ENCODE measurements at regions not wholly inside any gene's neighbourhood (a gene's known extent, or its start where the extent isn't known, plus 50 kb on each side); places are given as distances from the start of the nearest gene placed in this dataset.
A peak's percentile ranks its signal among the peaks of the same experiment; 100 is the strongest.

- no peak for DNase-seq
These were observed 65.8 kb upstream of the CREB1 start for GRCh38 chr2:207464007-207464406.

DNA sequence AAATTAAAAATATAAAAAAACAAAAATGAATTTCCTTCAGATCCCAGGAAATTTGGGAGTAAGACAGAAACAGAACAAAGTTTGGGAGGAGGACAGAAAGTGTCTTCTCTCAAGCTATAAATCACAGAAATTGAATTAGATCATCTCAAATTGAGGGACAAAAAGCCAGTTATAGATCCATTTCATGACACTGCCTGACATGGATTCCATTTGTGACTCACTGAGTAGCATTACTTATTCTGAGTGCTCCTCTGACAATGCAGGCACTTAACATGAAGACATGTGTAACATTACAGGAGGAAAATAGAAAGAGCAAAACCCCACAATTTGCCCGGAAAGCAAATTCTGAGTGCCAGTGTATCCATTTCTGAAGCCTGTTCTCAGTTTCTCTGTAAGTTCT is 63.9 kb upstream of the CREB1 start:
- DNase-seq = no peak

DNA sequence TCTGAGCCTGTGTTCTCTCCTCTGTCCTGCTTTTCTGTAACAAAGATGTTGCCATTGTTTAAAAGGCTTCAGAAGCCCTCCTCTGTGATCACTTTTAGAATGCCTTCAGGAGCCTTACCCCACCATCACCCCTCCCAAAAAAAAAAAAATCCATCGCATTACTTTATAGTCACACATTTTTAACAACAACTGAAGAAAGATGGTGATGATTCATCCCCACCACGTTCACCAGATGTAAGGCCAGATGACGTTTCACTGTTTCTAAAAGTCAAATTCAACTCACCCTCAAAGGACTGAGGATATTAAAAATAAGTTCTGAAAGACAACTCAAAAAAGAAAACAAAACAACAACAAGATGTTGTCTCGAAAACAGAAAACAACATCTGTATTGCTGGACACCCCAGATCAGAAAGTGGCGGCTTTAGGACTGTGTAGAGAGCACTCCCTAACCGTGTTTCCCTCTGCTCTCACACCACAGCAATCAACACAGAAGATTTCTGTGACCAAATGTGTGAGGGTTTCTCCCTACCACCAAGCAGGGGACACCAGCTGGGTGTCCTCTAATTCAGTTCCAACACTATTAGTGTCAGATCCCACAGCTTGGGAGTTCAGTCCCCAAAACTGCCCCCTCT is 61.9 kb upstream of the CREB1 start:
- DNase-seq = no peak

GRCh38 chr2:207468488-207468887 is 61.3 kb upstream of the CREB1 start:
- no peak for DNase-seq

DNA sequence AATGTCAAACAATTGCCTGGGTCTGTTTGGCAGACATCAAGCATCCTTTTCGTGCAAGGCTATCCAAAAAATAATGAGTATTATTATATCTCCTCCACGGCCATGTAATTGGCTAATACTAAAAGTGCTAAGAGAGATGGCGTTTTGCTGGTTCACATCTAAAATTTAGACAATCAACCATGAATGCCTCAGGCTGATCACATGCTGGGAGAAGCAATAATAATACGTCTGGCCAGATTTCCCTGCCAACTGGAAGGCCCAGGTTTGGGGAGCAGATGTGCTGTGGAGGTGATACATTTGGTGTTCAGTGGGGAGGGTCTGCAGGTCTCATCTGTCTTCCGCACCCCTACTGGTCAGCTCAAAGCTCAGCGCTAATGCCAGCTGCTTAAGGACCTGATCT is 60.3 kb upstream of the CREB1 start:
- DNase-seq = no peak

DNA sequence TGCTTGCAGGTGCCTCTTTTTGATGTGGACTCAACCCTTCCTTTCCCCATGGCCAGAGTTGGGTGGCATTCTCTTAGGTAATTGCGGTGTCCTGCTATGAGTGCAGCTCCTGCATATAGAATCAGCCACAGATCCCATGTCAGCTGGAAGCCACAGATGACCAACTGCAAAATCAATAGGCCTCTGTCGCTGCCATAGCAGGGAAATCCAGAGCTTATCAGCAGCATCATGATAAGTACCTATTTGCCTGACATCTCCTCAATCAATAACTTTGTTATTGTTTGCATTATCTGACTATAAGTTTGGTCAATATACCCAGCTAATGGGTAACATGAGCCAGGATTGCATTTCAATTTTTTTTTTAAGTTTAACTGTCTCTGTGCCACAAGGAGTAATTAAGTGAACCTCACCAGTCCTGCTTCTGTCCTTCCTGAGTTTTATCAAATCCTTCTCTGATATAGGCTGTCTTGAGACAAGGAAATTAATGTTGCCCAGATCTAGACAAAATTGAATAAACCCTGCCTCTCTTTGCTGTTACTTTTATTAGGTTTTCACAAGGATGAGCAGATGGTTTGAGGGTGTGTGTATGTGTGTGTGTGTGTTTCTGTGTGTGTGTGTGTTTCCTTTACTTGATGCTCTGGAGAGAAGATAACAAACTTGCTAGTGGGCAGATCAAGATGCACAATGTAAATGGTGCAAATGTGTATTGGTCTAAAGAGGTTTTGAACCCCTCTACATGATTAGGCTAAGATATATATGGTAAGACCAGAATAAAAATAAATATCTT is 59.6 kb upstream of the CREB1 start:
- no peak for DNase-seq

DNA sequence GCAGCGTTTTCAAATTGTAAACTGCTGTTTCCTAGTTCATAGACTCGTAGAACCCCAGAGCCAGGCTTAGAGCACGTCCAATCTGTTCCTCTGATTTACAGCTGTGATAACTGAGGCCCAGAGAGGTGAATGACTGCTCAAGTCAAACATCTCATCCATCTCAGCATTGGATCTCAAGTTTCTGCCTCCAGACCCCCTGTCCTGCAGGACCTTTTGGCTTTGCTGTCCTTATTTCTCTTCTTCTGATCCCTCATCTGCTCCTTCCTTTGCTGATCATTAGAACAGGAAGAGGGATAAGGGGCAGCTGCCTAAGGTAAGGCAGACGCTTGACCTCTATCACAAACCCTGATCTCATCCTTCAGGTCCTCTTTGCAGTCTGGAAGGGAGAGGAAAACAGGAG is 58.5 kb upstream of the CREB1 start:
- no peak for DNase-seq

GRCh38 chr2:207472343-207473048 is 57.3 kb upstream of the CREB1 start:
- no peak for DNase-seq

- DNase-seq = peak; percentile 81
These were observed 56.5 kb upstream of the CREB1 start for GRCh38 chr2:207473049-207473930.

GRCh38 chr2:207473931-207474235 is 55.9 kb upstream of the CREB1 start:
- DNase-seq = no peak

DNA sequence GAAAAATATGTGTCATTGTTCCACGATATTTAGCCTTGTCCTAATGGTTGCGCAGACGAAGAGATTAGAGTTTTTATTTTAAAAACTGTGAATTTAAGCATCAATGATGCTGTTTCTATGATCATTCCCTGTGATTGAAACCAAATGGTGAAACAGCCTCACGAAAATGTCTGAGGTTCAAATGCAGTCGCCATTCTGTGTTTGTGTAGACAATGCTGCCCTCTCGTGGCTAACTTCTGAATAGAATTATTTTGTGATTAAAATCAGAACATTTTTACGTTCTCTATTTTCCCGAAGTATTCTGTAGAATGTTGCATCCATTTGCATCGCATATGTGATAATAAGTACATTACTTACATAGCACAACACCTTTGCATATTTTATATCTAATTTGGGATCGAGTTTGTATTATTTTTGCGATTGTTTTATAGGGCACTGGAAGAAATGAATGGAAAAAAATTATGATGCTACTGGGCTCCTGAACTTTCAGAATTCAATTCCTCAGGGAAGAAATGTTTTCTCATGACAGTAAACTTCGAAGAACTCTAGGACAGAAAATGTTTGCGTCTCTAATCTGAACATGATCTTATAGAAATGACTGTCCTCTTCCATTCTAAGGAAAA is 54.8 kb upstream of the CREB1 start:
- peak; percentile 70 for DNase-seq

GRCh38 chr2:207475546-207475945 is 54.2 kb upstream of the CREB1 start:
- no peak for DNase-seq

- DNase-seq = no peak
These were observed 51.9 kb upstream of the CREB1 start for GRCh38 chr2:207477896-207478295.

- no peak for DNase-seq
These were observed 51.2 kb upstream of the CREB1 start for GRCh38 chr2:207478572-207478971.

DNA sequence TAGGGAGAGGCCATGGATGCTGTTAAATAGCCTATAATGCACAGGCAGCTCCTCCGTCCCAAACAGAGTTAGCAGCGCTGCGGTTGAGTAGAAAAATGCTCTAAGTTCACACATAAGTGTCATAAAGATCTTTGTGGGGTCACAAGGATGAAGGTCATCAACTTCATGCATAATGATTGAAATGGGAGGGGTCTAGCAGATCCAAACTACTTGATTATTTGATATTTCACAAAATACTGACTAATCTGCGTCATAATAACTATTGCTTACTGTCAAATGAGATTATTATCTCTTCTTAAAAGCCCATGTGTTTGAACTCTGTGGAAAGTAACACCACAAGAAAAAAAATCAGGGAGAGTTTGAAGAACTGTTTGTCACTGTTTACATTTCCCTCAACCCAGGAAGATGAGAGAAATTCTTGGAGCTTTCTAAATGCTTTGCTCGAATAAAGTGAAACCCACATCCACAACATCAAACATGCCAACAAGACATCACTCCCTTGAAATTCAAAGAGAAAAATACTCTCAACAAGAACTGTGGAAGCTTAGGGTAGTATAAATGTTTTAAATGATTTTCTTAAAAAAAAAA is 50.5 kb upstream of the CREB1 start:
- no peak for DNase-seq

Measured in OCI-M1 (cell line).